IMR-90 (cell line): ENCODE measurements at regions not wholly inside any gene's neighbourhood (a gene's known extent, or its start where the extent isn't known, plus 50 kb on each side); places are given as distances from the start of the nearest gene placed in this dataset.
A peak's percentile ranks its signal among the peaks of the same experiment; 100 is the strongest.

Experiments used
- ATAC-seq: fragments of 200-7000 bp; cut with Tn5 transposase; 2 replicates; pipeline ENCODE4 v1.9.1; 2020; ENCODE audit warnings: low read depth, mild to moderate bottlenecking, moderate library complexity
- BruUV-seq: library from RNA; stranded (reverse); fragments of 400-500 nt; replicated peaks from 2 replicates; lab custom pipeline; 2021; lab: Mats Ljungman, UMichigan
- CTCF ChIA-PET: fragments of 300-600 bp; formaldehyde crosslinking; extraction: SDS; loops from one replicate; lab custom pipeline; 2021; ENCODE audit warnings: antibody characterized with exemption; lab: Yijun Ruan, JAX
- POLR2A ChIA-PET: fragments of 300-600 bp; sonication (Branson Sonifier 250); formaldehyde crosslinking; loops from one replicate; lab custom pipeline; 2022; ENCODE audit warnings: antibody characterized with exemption; ENCODE audit not compliant: unreplicated experiment; lab: Charles Lee
- DNase-seq: peaks from one replicate; pipeline ENCODE4 v3.0.0; 2013
- H2AFZ ChIP-seq: replicated peaks from 2 replicates; pipeline ENCODE3; 2013; ENCODE audit warnings: low read length, mild to moderate bottlenecking; ENCODE audit not compliant: poor library complexity
- H2AK5ac ChIP-seq: 2 replicates; pipeline ENCODE4 v1.6.1; 2013; ENCODE audit warnings: low read depth, low read length, inconsistent platforms
- H2AK9ac ChIP-seq: replicated peaks from 2 replicates; pipeline ENCODE3; 2013; ENCODE audit warnings: mild to moderate bottlenecking, low read depth, low read length, moderate library complexity; ENCODE audit not compliant: poor library complexity
- H2BK120ac ChIP-seq: 2 replicates; pipeline ENCODE4 v1.6.1; 2013; ENCODE audit warnings: low read depth, low read length, inconsistent platforms
- H2BK15ac ChIP-seq: 3 replicates; pipeline ENCODE4 v1.6.1; 2013; ENCODE audit warnings: low read depth, low read length, inconsistent platforms
- H2BK20ac ChIP-seq: 2 replicates; pipeline ENCODE4 v1.6.1; 2013; ENCODE audit warnings: low read depth, mild to moderate bottlenecking, inconsistent platforms, low read length, moderate library complexity
- H2BK5ac ChIP-seq: 2 replicates; pipeline ENCODE4 v1.6.1; 2013; ENCODE audit warnings: mild to moderate bottlenecking, low read depth, low read length, inconsistent platforms; ENCODE audit not compliant: poor library complexity, severe bottlenecking
- H3K14ac ChIP-seq: replicated peaks from 2 replicates; pipeline ENCODE4 v1.6.1; 2013; ENCODE audit warnings: low read depth, low read length, inconsistent platforms
- H3K18ac ChIP-seq: 2 replicates; pipeline ENCODE4 v1.6.1; 2013; ENCODE audit warnings: low read depth, low read length, control low read depth
- H3K23ac ChIP-seq: 2 replicates; pipeline ENCODE4 v1.6.1; 2013; ENCODE audit warnings: low read depth, low read length, inconsistent platforms
- H3K27ac ChIP-seq: 2 replicates; pipeline ENCODE4 v1.5.1; 2013; ENCODE audit warnings: mild to moderate bottlenecking, control low read depth, low read length; ENCODE audit not compliant: insufficient read depth
- H3K27me3 ChIP-seq: 2 replicates; pipeline ENCODE4 v1.6.1; 2013; ENCODE audit warnings: low read length; ENCODE audit not compliant: control insufficient read depth, insufficient read depth
- H3K36me3 ChIP-seq: 2 replicates; pipeline ENCODE4 v1.6.1; 2013; ENCODE audit warnings: low read length, mixed read lengths; ENCODE audit not compliant: control insufficient read depth, insufficient read depth
- H3K4ac ChIP-seq: 2 replicates; pipeline ENCODE4 v1.6.1; 2013; ENCODE audit warnings: low read depth, low read length, inconsistent platforms
- H3K4me1 ChIP-seq: 2 replicates; pipeline ENCODE4 v1.6.1; 2013; ENCODE audit warnings: low read length, mixed read lengths; ENCODE audit not compliant: control insufficient read depth, insufficient read depth
- H3K4me2 ChIP-seq: 2 replicates; pipeline ENCODE4 v1.6.1; 2013; ENCODE audit warnings: low read depth, mild to moderate bottlenecking, control low read depth, low read length, moderate library complexity
- H3K4me3 ChIP-seq: 2 replicates; pipeline ENCODE4 v1.5.1; 2013; ENCODE audit warnings: low read depth, mild to moderate bottlenecking, control low read depth, low read length, moderate library complexity; ENCODE audit not compliant: insufficient read depth
- H3K56ac ChIP-seq: 2 replicates; pipeline ENCODE4 v1.6.1; 2013; ENCODE audit warnings: low read length, inconsistent platforms; ENCODE audit not compliant: insufficient read depth; ENCODE audit errors: extremely low read depth
- H3K79me1 ChIP-seq, 2 experiments: 2 replicates each; pipeline ENCODE4 v1.6.1; 2013; ENCODE audit warnings: low read length in 2 of 2, inconsistent platforms in 1 of 2, low read depth in 1 of 2
- H3K9ac ChIP-seq: 2 replicates; pipeline ENCODE4 v1.6.1; 2013; ENCODE audit warnings: low read depth, low read length, control low read depth
- H3K9me1 ChIP-seq: 2 replicates; pipeline ENCODE4 v1.6.1; 2013; ENCODE audit warnings: low read length, inconsistent platforms; ENCODE audit not compliant: insufficient read depth
- H3K9me3 ChIP-seq: 2 replicates; pipeline ENCODE4 v1.6.1; 2013; ENCODE audit warnings: low read length; ENCODE audit not compliant: control insufficient read depth, insufficient read depth
- H4K20me1 ChIP-seq: 2 replicates; pipeline ENCODE4 v1.6.1; 2013; ENCODE audit warnings: low read length, inconsistent platforms; ENCODE audit not compliant: insufficient read depth
- H4K5ac ChIP-seq: 2 replicates; pipeline ENCODE4 v1.6.1; 2013; ENCODE audit warnings: mild to moderate bottlenecking, low read depth, low read length, control low read depth
- H4K8ac ChIP-seq, 2 experiments: 2 replicates each; pipeline ENCODE4 v1.6.1; 2013; ENCODE audit warnings: low read depth in 2 of 2, low read length in 2 of 2, control low read depth in 1 of 2, inconsistent platforms in 1 of 2
- H4K91ac ChIP-seq: 2 replicates; pipeline ENCODE4 v1.6.1; 2013; ENCODE audit warnings: low read depth, low read length, inconsistent platforms; ENCODE audit not compliant: insufficient read depth
- BHLHE40 ChIP-seq: fragments of 150-350 bp; IDR thresholded peaks from 2 replicates; pipeline ENCODE4 v1.6.1; 2016; ENCODE audit warnings: mild to moderate bottlenecking, low read depth, low read length
- CEBPB ChIP-seq: IDR thresholded peaks from 2 replicates; pipeline ENCODE4 v1.6.1; 2012; ENCODE audit warnings: low read depth, low read length, improper control_type of control experiment
- MAFK ChIP-seq: IDR thresholded peaks from 2 replicates; pipeline ENCODE4 v1.6.1; 2012; ENCODE audit warnings: low read depth, low read length, improper control_type of control experiment
- MAZ ChIP-seq: IDR thresholded peaks from 2 replicates; pipeline ENCODE4 v1.6.1; 2012; ENCODE audit warnings: low read depth, mild to moderate bottlenecking, low read length, improper control_type of control experiment, moderate library complexity, borderline replicate concordance
- NFE2L2 ChIP-seq: fragments of 150-350 bp; IDR thresholded peaks from 2 replicates; pipeline ENCODE4 v1.6.1; 2016; ENCODE audit warnings: low read depth, mild to moderate bottlenecking, low read length
- POLR2A ChIP-seq: IDR thresholded peaks from 2 replicates; pipeline ENCODE4 v1.6.1; 2012; ENCODE audit warnings: mild to moderate bottlenecking, low read depth, low read length
- RFX5 ChIP-seq: IDR thresholded peaks from 2 replicates; pipeline ENCODE4 v1.8.0; 2012; ENCODE audit warnings: low read depth, mild to moderate bottlenecking, low read length, moderate library complexity
- WGBS, 2 experiments: methylation state at CpG; one replicate each; pipeline versions ENCODE4 v1.1.5 to v1.1.7; 2013; ENCODE audit warnings: missing lambda C conversion rate in 2 of 2; ENCODE audit not compliant: insufficient read length in 1 of 2; ENCODE audit errors: extremely low coverage in 2 of 2; 5-methylcytosine and 5-hydroxymethylcytosine counted together
- dilution Hi-C: fragments of 300-500 bp; cut with HindIII; formaldehyde crosslinking; loops from one replicate; pipeline ENCODE4 v1.14.3; 2018; ENCODE audit warnings: low sequenced_read_pairs; ENCODE audit not compliant: unreplicated experiment
- in situ Hi-C: fragments of 300-500 bp; cut with MboI; formaldehyde crosslinking; loops from 3 replicates; pipeline ENCODE4 v1.14.3; 2019; ENCODE audit warnings: low sequenced_read_pairs, inconsistent platforms, mixed read lengths
- intact Hi-C: fragments of 100-400 bp; cut with micrococcal nuclease; formaldehyde crosslinking; loops from 2 replicates; pipeline ENCODE4 v1.10.0; 2022
- TF ChIP-seq, protein P1 (sequence below): fragments of 150-350 bp; IDR thresholded peaks from 2 replicates; pipeline ENCODE4 v1.6.1; 2016; ENCODE audit warnings: low read depth, mild to moderate bottlenecking, low read length, moderate library complexity, borderline replicate concordance

DNA sequence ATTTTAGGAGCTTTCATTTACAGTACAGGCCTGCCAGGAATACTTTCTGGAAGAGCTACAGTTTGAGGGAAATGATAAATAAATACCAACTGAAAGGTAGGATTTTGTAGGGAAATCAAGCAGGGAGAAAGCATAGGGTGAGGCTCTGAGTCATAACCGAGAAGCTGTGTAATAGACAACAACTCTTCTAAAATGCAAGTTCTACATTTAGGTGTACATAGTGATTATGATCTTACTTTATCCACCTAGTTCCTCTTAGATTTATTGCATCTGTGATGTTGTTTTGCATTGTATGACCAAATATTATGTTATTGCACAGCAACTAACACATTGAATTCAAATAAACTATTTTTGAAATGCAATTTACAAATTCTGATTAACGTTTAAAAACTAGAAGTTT, 819.3 kb downstream of the PLA2G4A start:
- Histone ChIP-seq H2AFZ (no peak overlapping the region), H3K27me3 (no peaks in the 10 kb centered on the region), H4K8ac (no peak overlapping the region), H3K4me1 (no peaks in the 10 kb centered on the region), H3K56ac (no peak overlapping the region), H3K36me3 (no peaks in the 10 kb centered on the region), H3K9me1 (no peaks in the 10 kb centered on the region), H2AK5ac (no peak overlapping the region), H3K14ac (0 out of 2 replicates have a peak overlapping the region, but pooled peaks have one; percentile 1), H4K91ac (no peak overlapping the region), H3K9me3 (no peaks in the 10 kb centered on the region), H3K23ac (no peak overlapping the region), H2BK15ac (no peak overlapping the region), H2AK9ac (no peak overlapping the region), H3K79me1 (no peaks in the 10 kb centered on the region), H3K18ac (no peak overlapping the region), H3K4me2 (no peak overlapping the region), H3K4me3 (no peak overlapping the region), H3K4ac (no peak overlapping the region), H3K9ac (no peak overlapping the region), H4K5ac (no peak overlapping the region), H2BK5ac (no peak overlapping the region), H3K27ac (no peak overlapping the region), H4K20me1 (no peaks in the 10 kb centered on the region), H2BK20ac (no peak overlapping the region), H2BK120ac (no peak overlapping the region)
- TF ChIP-seq MAFK = no peak
- TF ChIP-seq, protein P1, sequence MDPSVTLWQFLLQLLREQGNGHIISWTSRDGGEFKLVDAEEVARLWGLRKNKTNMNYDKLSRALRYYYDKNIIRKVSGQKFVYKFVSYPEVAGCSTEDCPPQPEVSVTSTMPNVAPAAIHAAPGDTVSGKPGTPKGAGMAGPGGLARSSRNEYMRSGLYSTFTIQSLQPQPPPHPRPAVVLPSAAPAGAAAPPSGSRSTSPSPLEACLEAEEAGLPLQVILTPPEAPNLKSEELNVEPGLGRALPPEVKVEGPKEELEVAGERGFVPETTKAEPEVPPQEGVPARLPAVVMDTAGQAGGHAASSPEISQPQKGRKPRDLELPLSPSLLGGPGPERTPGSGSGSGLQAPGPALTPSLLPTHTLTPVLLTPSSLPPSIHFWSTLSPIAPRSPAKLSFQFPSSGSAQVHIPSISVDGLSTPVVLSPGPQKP = no peak
- no peak for TF ChIP-seq NFE2L2
- no peak for TF ChIP-seq MAZ
- no peak for TF ChIP-seq BHLHE40
- no peak for TF ChIP-seq CEBPB
- no peak for TF ChIP-seq POLR2A
- no peak for TF ChIP-seq RFX5
- in situ Hi-C loops (no loop called here), dilution Hi-C loops (no loop called here), intact Hi-C loops (no loop called here)
- WGBS, 2 experiments = no CpG with 5 or more reads among the region's 2 CpGs
- no peak for DNase-seq
- no TSS peak for BruUV-seq
- CTCF ChIA-PET = interaction anchor here (0.6 kb wide), 1 partner anchor 43 kb away, joined by 4 read pairs; no protein-coding TSS in a partner anchor
- POLR2A ChIA-PET = no interaction called here
- no peak for ATAC-seq
